Activated B cell treated with CpG ODN at 0.5 μM for 24 hours (primary cell): ENCODE measurements at regions not wholly inside any gene's neighbourhood (a gene's known extent, or its start where the extent isn't known, plus 50 kb on each side); places are given as distances from the start of the nearest gene placed in this dataset.

Experiments
- ATAC-seq: fragments of 200-7000 bp; cut with Tn5 transposase; one replicate; pipeline ENCODE4 v1.10.0; 2021; ENCODE audit warnings: low read depth, mild to moderate bottlenecking, moderate library complexity
- CTCF ChIA-PET: fragments of 350-600 bp; sonication (Branson Sonifier 250); formaldehyde crosslinking; loops from one replicate; lab custom pipeline; 2021; ENCODE audit warnings: antibody characterized with exemption; lab: Charles Lee
- POLR2A ChIA-PET: fragments of 350-600 bp; sonication (Branson Sonifier 250); formaldehyde crosslinking; loops from one replicate; lab custom pipeline; 2021; ENCODE audit warnings: antibody characterized with exemption; lab: Charles Lee
- DNase-seq: peaks from one replicate; pipeline ENCODE4 v3.0.0; 2022
- H3K27ac Mint-ChIP-seq: one replicate; pipeline ENCODE4 v1.8.0; 2020; ENCODE audit warnings: mixed read lengths
- H3K27me3 Mint-ChIP-seq: one replicate; pipeline ENCODE4 v1.8.0; 2021; ENCODE audit warnings: mixed read lengths
- H3K36me3 Mint-ChIP-seq: one replicate; pipeline ENCODE4 v1.8.0; 2021; ENCODE audit warnings: low read depth, mixed read lengths
- H3K4me1 Mint-ChIP-seq: one replicate; pipeline ENCODE4 v1.8.0; 2021; ENCODE audit warnings: mixed read lengths
- H3K4me3 Mint-ChIP-seq: one replicate; pipeline ENCODE4 v1.8.0; 2020; ENCODE audit warnings: mild to moderate bottlenecking, mixed read lengths
- H3K9me3 Mint-ChIP-seq: one replicate; pipeline ENCODE4 v1.8.0; 2020; ENCODE audit warnings: mixed read lengths
- intact Hi-C: fragments of 100-400 bp; cut with micrococcal nuclease; formaldehyde crosslinking; loops from one replicate; pipeline ENCODE4 v1.15.1; 2024
- TF ChIP-seq, protein P1 (sequence below): fragments of 200-600 bp; IDR thresholded peaks from one replicate; pipeline ENCODE4 v1.8.0; 2022; ENCODE audit warnings: antibody characterized with exemption, mild to moderate bottlenecking

GRCh38 chrX:97787311-97787710 is 903.6 kb downstream of the RPA4 start:
- POLR2A ChIA-PET = no interaction called here
- DNase-seq (no peak), ATAC-seq (no peak)
- CTCF ChIA-PET = no interaction called here
- H3K4me3 Mint-ChIP-seq = no peak overlapping the region
- TF ChIP-seq, protein P1, sequence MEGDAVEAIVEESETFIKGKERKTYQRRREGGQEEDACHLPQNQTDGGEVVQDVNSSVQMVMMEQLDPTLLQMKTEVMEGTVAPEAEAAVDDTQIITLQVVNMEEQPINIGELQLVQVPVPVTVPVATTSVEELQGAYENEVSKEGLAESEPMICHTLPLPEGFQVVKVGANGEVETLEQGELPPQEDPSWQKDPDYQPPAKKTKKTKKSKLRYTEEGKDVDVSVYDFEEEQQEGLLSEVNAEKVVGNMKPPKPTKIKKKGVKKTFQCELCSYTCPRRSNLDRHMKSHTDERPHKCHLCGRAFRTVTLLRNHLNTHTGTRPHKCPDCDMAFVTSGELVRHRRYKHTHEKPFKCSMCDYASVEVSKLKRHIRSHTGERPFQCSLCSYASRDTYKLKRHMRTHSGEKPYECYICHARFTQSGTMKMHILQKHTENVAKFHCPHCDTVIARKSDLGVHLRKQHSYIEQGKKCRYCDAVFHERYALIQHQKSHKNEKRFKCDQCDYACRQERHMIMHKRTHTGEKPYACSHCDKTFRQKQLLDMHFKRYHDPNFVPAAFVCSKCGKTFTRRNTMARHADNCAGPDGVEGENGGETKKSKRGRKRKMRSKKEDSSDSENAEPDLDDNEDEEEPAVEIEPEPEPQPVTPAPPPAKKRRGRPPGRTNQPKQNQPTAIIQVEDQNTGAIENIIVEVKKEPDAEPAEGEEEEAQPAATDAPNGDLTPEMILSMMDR = no peak
- H3K27ac Mint-ChIP-seq = no peak overlapping the region
- no peaks in the 10 kb centered on the region for H3K9me3 Mint-ChIP-seq
- no peaks in the 10 kb centered on the region for H3K36me3 Mint-ChIP-seq
- no peaks in the 10 kb centered on the region for H3K27me3 Mint-ChIP-seq
- no peaks in the 10 kb centered on the region for H3K4me1 Mint-ChIP-seq
- intact Hi-C loops = no loop called here

- Mint-ChIP-seq H3K9me3 (no peaks in the 10 kb centered on the region), H3K27ac (no peak overlapping the region), H3K36me3 (no peaks in the 10 kb centered on the region), H3K4me3 (no peak overlapping the region), H3K4me1 (no peaks in the 10 kb centered on the region), H3K27me3 (no peaks in the 10 kb centered on the region)
- ChIA-PET POLR2A (no interaction called here), CTCF (no interaction called here)
- no peak for ATAC-seq
- TF ChIP-seq, protein P1 = no peak
- DNase-seq = no peak
- intact Hi-C loops = no loop called here
These were observed 904.1 kb downstream of the RPA4 start for GRCh38 chrX:97787849-97788248.

GRCh38 chrX:97790850-97791249 is 907.1 kb downstream of the RPA4 start:
- ChIA-PET CTCF (no interaction called here), POLR2A (no interaction called here)
- H3K36me3 Mint-ChIP-seq = no peaks in the 10 kb centered on the region
- ATAC-seq = no peak
- H3K4me3 Mint-ChIP-seq = no peak overlapping the region
- no peaks in the 10 kb centered on the region for H3K27me3 Mint-ChIP-seq
- no peaks in the 10 kb centered on the region for H3K9me3 Mint-ChIP-seq
- H3K27ac Mint-ChIP-seq = no peak overlapping the region
- intact Hi-C loops = no loop called here
- no peaks in the 10 kb centered on the region for H3K4me1 Mint-ChIP-seq
- DNase-seq = no peak
- TF ChIP-seq, protein P1 = no peak

DNA sequence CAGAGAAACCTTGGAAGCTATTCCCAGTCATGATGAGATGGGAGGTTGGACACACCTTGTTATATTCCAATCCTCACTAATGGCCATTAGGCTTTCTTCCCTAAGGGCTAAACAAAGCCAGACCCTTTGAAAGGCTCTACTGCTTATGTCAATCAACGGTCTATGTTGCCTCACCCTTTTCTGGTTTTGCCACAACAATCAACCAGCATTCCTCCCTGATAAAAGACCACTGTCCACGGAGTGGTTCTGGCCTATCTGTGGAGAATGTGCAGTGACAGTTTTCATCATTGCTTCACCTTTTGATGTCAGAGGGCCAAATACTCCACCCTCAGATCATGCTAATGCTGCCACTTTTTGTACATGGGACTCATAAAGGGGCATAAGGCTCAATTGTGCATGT is 913.4 kb downstream of the RPA4 start:
- Mint-ChIP-seq H3K36me3 (no peaks in the 10 kb centered on the region), H3K9me3 (no peaks in the 10 kb centered on the region), H3K4me3 (no peak overlapping the region), H3K27me3 (no peaks in the 10 kb centered on the region), H3K4me1 (no peaks in the 10 kb centered on the region), H3K27ac (no peak overlapping the region)
- ATAC-seq (no peak), DNase-seq (no peak)
- CTCF ChIA-PET = no interaction called here
- intact Hi-C loops = no loop called here
- POLR2A ChIA-PET = no interaction called here
- TF ChIP-seq, protein P1 = no peak

GRCh38 chrX:97806238-97806637 is 922.5 kb downstream of the RPA4 start:
- Mint-ChIP-seq H3K27me3 (no peaks in the 10 kb centered on the region), H3K36me3 (no peaks in the 10 kb centered on the region), H3K27ac (no peak overlapping the region), H3K9me3 (peaks cover 2% of the 10 kb centered on the region), H3K4me3 (no peak overlapping the region), H3K4me1 (no peaks in the 10 kb centered on the region)
- ChIA-PET CTCF (no interaction called here), POLR2A (no interaction called here)
- TF ChIP-seq, protein P1 = no peak
- DNase-seq = no peak
- intact Hi-C loops = no loop called here
- ATAC-seq = no peak
